ENCODE measurements at regions not wholly inside any gene's neighbourhood (a gene's known extent, or its start where the extent isn't known, plus 50 kb on each side); places are given as distances from the start of the nearest gene placed in this dataset.
A peak's percentile ranks its signal among the peaks of the same experiment; 100 is the strongest.

GRCh38 chr12:93184672-93185368 lies 192.9 kb upstream of the NUDT4 start:
- Mint-ChIP-seq H3K27ac (peak overlapping the region; percentile 89), H3K9me3 (ENCODE audit: insufficient read depth) (no peaks in the 10 kb centered on the region), H3K4me3 (no peak overlapping the region), H3K27me3 (ENCODE audit: low read depth) (no peaks in the 10 kb centered on the region), H3K4me1 (ENCODE audit: low read depth) (peaks cover 19% of the 10 kb centered on the region), H3K36me3 (ENCODE audit: low read depth) (peaks cover 11% of the 10 kb centered on the region)
- ChIA-PET CTCF (interaction anchor here (2.1 to 2.2 kb wide), 2 partner anchors 196 to 198 kb away, joined by 5 to 6 read pairs; no protein-coding TSS in a partner anchor), POLR2A (no interaction called here)
- ATAC-seq = peak; percentile 39
- no peak for DNase-seq

GRCh38 chr12:93185369-93185741 lies 192.4 kb upstream of the NUDT4 start:
- H3K4me3 Mint-ChIP-seq = no peak overlapping the region
- H3K27ac Mint-ChIP-seq = peak overlapping the region; percentile 17
- no peaks in the 10 kb centered on the region for H3K27me3 Mint-ChIP-seq (ENCODE audit: low read depth)
- H3K36me3 Mint-ChIP-seq (ENCODE audit: low read depth) = peaks cover 11% of the 10 kb centered on the region
- ChIA-PET POLR2A (no interaction called here), CTCF (interaction anchor here (2.1 to 2.2 kb wide), 2 partner anchors 195 to 198 kb away, joined by 5 to 6 read pairs; no protein-coding TSS in a partner anchor)
- DNase-seq = no peak
- H3K4me1 Mint-ChIP-seq (ENCODE audit: low read depth) = peaks cover 19% of the 10 kb centered on the region
- H3K9me3 Mint-ChIP-seq (ENCODE audit: insufficient read depth) = no peaks in the 10 kb centered on the region
- no peak for ATAC-seq

- peaks cover 19% of the 10 kb centered on the region for H3K4me1 Mint-ChIP-seq (ENCODE audit: low read depth)
- no peak for DNase-seq
- H3K9me3 Mint-ChIP-seq (ENCODE audit: insufficient read depth) = no peaks in the 10 kb centered on the region
- peaks cover 11% of the 10 kb centered on the region for H3K36me3 Mint-ChIP-seq (ENCODE audit: low read depth)
- ChIA-PET CTCF (interaction anchor here (0.7 to 2.2 kb wide), 2 partner anchors 199 to 916 kb away, joined by 3 to 5 read pairs; no protein-coding TSS in a partner anchor), POLR2A (interaction anchor here (0.6 kb wide), 1 partner anchor 194 kb away, joined by 4 read pairs; no protein-coding TSS in a partner anchor)
- ATAC-seq = no peak
- no peak overlapping the region for H3K4me3 Mint-ChIP-seq
- H3K27me3 Mint-ChIP-seq (ENCODE audit: low read depth) = no peaks in the 10 kb centered on the region
- no peak overlapping the region for H3K27ac Mint-ChIP-seq
These were observed 191.6 kb upstream of the NUDT4 start for GRCh38 chr12:93186131-93186530.

GRCh38 chr12:93186621-93187020 lies 191.1 kb upstream of the NUDT4 start:
- H3K36me3 Mint-ChIP-seq (ENCODE audit: low read depth) = peaks cover 11% of the 10 kb centered on the region
- H3K27ac Mint-ChIP-seq = no peak overlapping the region
- no peak for DNase-seq
- H3K4me3 Mint-ChIP-seq = no peak overlapping the region
- H3K27me3 Mint-ChIP-seq (ENCODE audit: low read depth) = no peaks in the 10 kb centered on the region
- ChIA-PET POLR2A (interaction anchor here (0.6 kb wide), 1 partner anchor 194 kb away, joined by 4 read pairs; no protein-coding TSS in a partner anchor), CTCF (interaction anchor here (0.7 to 2.2 kb wide), 2 partner anchors 199 to 915 kb away, joined by 3 to 5 read pairs; no protein-coding TSS in a partner anchor)
- H3K4me1 Mint-ChIP-seq (ENCODE audit: low read depth) = peaks cover 19% of the 10 kb centered on the region
- H3K9me3 Mint-ChIP-seq (ENCODE audit: insufficient read depth) = no peaks in the 10 kb centered on the region
- no peak for ATAC-seq

GRCh38 chr12:93191423-93191822 lies 186.3 kb upstream of the NUDT4 start:
- no peak for DNase-seq
- Mint-ChIP-seq H3K9me3 (ENCODE audit: insufficient read depth) (no peaks in the 10 kb centered on the region), H3K4me1 (ENCODE audit: low read depth) (no peaks in the 10 kb centered on the region), H3K4me3 (no peak overlapping the region), H3K27ac (no peak overlapping the region), H3K36me3 (ENCODE audit: low read depth) (no peaks in the 10 kb centered on the region), H3K27me3 (ENCODE audit: low read depth) (peaks cover 3% of the 10 kb centered on the region)
- ATAC-seq = no peak
- ChIA-PET POLR2A (interaction anchor here (0.7 kb wide), 1 partner anchor 195 kb away, joined by 6 read pairs; no protein-coding TSS in a partner anchor), CTCF (interaction anchor here (0.9 kb wide), 1 partner anchor 28 kb away, joined by 3 read pairs; no protein-coding TSS in a partner anchor)

- CTCF ChIA-PET = no interaction called here
- no peaks in the 10 kb centered on the region for H3K4me1 Mint-ChIP-seq (ENCODE audit: low read depth)
- H3K27ac Mint-ChIP-seq = no peak overlapping the region
- H3K9me3 Mint-ChIP-seq (ENCODE audit: insufficient read depth) = no peaks in the 10 kb centered on the region
- H3K27me3 Mint-ChIP-seq (ENCODE audit: low read depth) = peaks cover 4% of the 10 kb centered on the region
- no peaks in the 10 kb centered on the region for H3K36me3 Mint-ChIP-seq (ENCODE audit: low read depth)
- H3K4me3 Mint-ChIP-seq = no peak overlapping the region
- DNase-seq (no peak), ATAC-seq (no peak)
- POLR2A ChIA-PET = no interaction called here
These were observed 185.8 kb upstream of the NUDT4 start for GRCh38 chr12:93191956-93192355.

GRCh38 chr12:93192878-93193277 lies 184.8 kb upstream of the NUDT4 start:
- ATAC-seq (no peak), DNase-seq (no peak)
- ChIA-PET POLR2A (no interaction called here), CTCF (interaction anchor here (0.9 kb wide), 1 partner anchor 95 kb away, joined by 3 read pairs; no protein-coding TSS in a partner anchor)
- H3K27me3 Mint-ChIP-seq (ENCODE audit: low read depth) = peaks cover 8% of the 10 kb centered on the region
- H3K36me3 Mint-ChIP-seq (ENCODE audit: low read depth) = no peaks in the 10 kb centered on the region
- no peaks in the 10 kb centered on the region for H3K9me3 Mint-ChIP-seq (ENCODE audit: insufficient read depth)
- H3K4me1 Mint-ChIP-seq (ENCODE audit: low read depth) = no peaks in the 10 kb centered on the region
- no peak overlapping the region for H3K27ac Mint-ChIP-seq
- H3K4me3 Mint-ChIP-seq = no peak overlapping the region

- peaks cover 19% of the 10 kb centered on the region for H3K27me3 Mint-ChIP-seq (ENCODE audit: low read depth)
- H3K36me3 Mint-ChIP-seq (ENCODE audit: low read depth) = no peaks in the 10 kb centered on the region
- ChIA-PET POLR2A (no interaction called here), CTCF (no interaction called here)
- H3K4me1 Mint-ChIP-seq (ENCODE audit: low read depth) = no peaks in the 10 kb centered on the region
- no peak overlapping the region for H3K27ac Mint-ChIP-seq
- DNase-seq (no peak), ATAC-seq (no peak)
- no peaks in the 10 kb centered on the region for H3K9me3 Mint-ChIP-seq (ENCODE audit: insufficient read depth)
- H3K4me3 Mint-ChIP-seq = no peak overlapping the region
These were observed 182.2 kb upstream of the NUDT4 start for GRCh38 chr12:93195511-93195910.

GRCh38 chr12:93197067-93197593 lies 180.6 kb upstream of the NUDT4 start:
- no peaks in the 10 kb centered on the region for H3K4me1 Mint-ChIP-seq (ENCODE audit: low read depth)
- H3K36me3 Mint-ChIP-seq (ENCODE audit: low read depth) = no peaks in the 10 kb centered on the region
- no peaks in the 10 kb centered on the region for H3K9me3 Mint-ChIP-seq (ENCODE audit: insufficient read depth)
- ChIA-PET CTCF (no interaction called here), POLR2A (no interaction called here)
- H3K4me3 Mint-ChIP-seq = no peak overlapping the region
- DNase-seq = no peak
- no peak for ATAC-seq
- peaks cover 21% of the 10 kb centered on the region for H3K27me3 Mint-ChIP-seq (ENCODE audit: low read depth)
- no peak overlapping the region for H3K27ac Mint-ChIP-seq

GRCh38 chr12:93198086-93198485 lies 179.6 kb upstream of the NUDT4 start:
- Mint-ChIP-seq H3K36me3 (ENCODE audit: low read depth) (no peaks in the 10 kb centered on the region), H3K27me3 (ENCODE audit: low read depth) (peaks cover 19% of the 10 kb centered on the region), H3K4me3 (no peak overlapping the region), H3K27ac (no peak overlapping the region), H3K4me1 (ENCODE audit: low read depth) (no peaks in the 10 kb centered on the region), H3K9me3 (ENCODE audit: insufficient read depth) (no peaks in the 10 kb centered on the region)
- ATAC-seq = no peak
- ChIA-PET POLR2A (no interaction called here), CTCF (no interaction called here)
- DNase-seq = no peak

- Mint-ChIP-seq H3K36me3 (ENCODE audit: low read depth) (no peaks in the 10 kb centered on the region), H3K27ac (no peak overlapping the region), H3K9me3 (ENCODE audit: insufficient read depth) (no peaks in the 10 kb centered on the region), H3K4me3 (no peak overlapping the region), H3K27me3 (ENCODE audit: low read depth) (peaks cover 19% of the 10 kb centered on the region), H3K4me1 (ENCODE audit: low read depth) (no peaks in the 10 kb centered on the region)
- DNase-seq = no peak
- ATAC-seq = no peak
- POLR2A ChIA-PET = interaction anchor here (0.5 kb wide), 1 partner anchor 212 kb away, joined by 4 read pairs; no protein-coding TSS in a partner anchor
- CTCF ChIA-PET = no interaction called here
These were observed 177.9 kb upstream of the NUDT4 start for GRCh38 chr12:93199831-93200236.

- ChIA-PET CTCF (no interaction called here), POLR2A (interaction anchor here (0.5 kb wide), 1 partner anchor 213 kb away, joined by 4 read pairs; no protein-coding TSS in a partner anchor)
- DNase-seq = no peak
- Mint-ChIP-seq H3K36me3 (ENCODE audit: low read depth) (no peaks in the 10 kb centered on the region), H3K4me1 (ENCODE audit: low read depth) (no peaks in the 10 kb centered on the region), H3K27me3 (ENCODE audit: low read depth) (peaks cover 19% of the 10 kb centered on the region), H3K9me3 (ENCODE audit: insufficient read depth) (no peaks in the 10 kb centered on the region), H3K27ac (no peak overlapping the region), H3K4me3 (no peak overlapping the region)
- no peak for ATAC-seq
These were observed 177.3 kb upstream of the NUDT4 start for GRCh38 chr12:93200291-93200917.
